ENCODE measurements at regions not wholly inside any gene's neighbourhood (a gene's known extent, or its start where the extent isn't known, plus 50 kb on each side); places are given as distances from the start of the nearest gene placed in this dataset.

DNA sequence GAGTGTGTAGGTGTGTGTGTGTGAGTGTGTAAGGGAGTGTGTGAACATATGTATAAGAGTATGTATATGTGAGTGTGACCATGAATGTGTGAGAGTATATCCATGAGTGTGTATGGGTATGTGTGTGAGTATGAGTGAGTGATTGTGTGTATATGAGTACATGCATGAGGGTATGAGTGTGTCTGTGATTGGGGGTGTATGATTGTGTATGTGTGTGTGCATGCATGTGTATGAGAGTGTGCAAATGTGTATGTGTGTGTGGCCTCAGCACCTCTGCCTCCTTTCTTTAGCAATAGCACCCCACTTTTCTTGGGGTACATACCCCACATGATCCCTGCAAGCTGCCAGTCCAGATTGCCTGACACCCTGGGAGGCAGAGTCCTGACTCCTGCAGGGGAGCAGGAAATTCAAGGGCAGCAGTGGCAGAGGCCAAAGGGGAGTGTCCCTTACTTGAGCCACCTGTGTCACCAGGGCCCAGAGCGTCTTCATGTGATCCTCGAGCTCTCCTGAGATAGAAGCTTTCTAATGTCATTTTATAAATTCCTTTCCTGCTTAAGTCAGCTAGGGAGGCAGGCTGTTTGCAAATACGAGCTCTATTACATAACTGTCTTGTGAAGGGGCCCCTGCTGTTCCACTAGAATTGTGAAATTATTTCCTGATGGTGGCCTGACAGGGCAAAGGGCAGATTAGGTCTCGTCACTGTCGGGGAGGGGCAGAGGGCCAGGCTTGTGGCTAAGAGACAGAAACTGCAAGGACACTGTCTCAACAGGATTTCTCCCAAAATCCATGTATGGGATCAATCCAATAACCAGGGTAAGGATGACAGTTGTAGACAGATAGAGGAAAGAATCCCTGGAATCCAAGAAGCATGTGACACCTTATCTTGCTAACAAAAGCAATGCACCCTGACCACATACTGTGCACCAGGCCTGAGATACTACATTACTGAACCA lies 389.1 kb downstream of the GADD45G start:
- TF ChIP-seq, protein P1, sequence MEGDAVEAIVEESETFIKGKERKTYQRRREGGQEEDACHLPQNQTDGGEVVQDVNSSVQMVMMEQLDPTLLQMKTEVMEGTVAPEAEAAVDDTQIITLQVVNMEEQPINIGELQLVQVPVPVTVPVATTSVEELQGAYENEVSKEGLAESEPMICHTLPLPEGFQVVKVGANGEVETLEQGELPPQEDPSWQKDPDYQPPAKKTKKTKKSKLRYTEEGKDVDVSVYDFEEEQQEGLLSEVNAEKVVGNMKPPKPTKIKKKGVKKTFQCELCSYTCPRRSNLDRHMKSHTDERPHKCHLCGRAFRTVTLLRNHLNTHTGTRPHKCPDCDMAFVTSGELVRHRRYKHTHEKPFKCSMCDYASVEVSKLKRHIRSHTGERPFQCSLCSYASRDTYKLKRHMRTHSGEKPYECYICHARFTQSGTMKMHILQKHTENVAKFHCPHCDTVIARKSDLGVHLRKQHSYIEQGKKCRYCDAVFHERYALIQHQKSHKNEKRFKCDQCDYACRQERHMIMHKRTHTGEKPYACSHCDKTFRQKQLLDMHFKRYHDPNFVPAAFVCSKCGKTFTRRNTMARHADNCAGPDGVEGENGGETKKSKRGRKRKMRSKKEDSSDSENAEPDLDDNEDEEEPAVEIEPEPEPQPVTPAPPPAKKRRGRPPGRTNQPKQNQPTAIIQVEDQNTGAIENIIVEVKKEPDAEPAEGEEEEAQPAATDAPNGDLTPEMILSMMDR (IDR thresholded peaks at IDR 0.05; ENCODE audit: control extremely low read depth, extremely low read depth): no peak
- peaks cover 0 to 5% (median 0%) of the 10 kb centered on the region in 3 donors for H3K27me3 ChIP-seq (ENCODE audit: control insufficient read depth in 3 of 3, insufficient read depth in 3 of 3, low read length in 2 of 3)
- 10 to 17% methylated on average over 5 of the region's 5 CpGs for WGBS, 2 donors
- peaks cover 7 to 17% (median 11%) of the 10 kb centered on the region in 5 donors for H3K4me1 ChIP-seq (ENCODE audit: control insufficient read depth in 5 of 5, insufficient read depth in 5 of 5, low read length in 5 of 5)
- H3K27ac ChIP-seq (ENCODE audit: low read depth in 1 of 2, low read length in 1 of 2): peak overlapping the region in 1 of 2 donors; percentile 68
- DNase-seq (peak in 1 of 3 donors; percentile 29), ATAC-seq (ENCODE audit: insufficient read depth, low FRiP score) (peak; percentile 35)
- no peaks in the 10 kb centered on the region for H3K9me3 ChIP-seq (ENCODE audit: control insufficient read depth in 4 of 4, insufficient read depth in 3 of 4, low read length in 3 of 4)
- no peak overlapping the region for H3K4me3 ChIP-seq
- H3K9ac ChIP-seq (ENCODE audit: insufficient read depth in 1 of 2, low read length in 2 of 2): no peak overlapping the region
- no peaks in the 10 kb centered on the region for H3K36me3 ChIP-seq (ENCODE audit: control insufficient read depth in 4 of 4, insufficient read depth in 4 of 4, low read length in 4 of 4)

DNA sequence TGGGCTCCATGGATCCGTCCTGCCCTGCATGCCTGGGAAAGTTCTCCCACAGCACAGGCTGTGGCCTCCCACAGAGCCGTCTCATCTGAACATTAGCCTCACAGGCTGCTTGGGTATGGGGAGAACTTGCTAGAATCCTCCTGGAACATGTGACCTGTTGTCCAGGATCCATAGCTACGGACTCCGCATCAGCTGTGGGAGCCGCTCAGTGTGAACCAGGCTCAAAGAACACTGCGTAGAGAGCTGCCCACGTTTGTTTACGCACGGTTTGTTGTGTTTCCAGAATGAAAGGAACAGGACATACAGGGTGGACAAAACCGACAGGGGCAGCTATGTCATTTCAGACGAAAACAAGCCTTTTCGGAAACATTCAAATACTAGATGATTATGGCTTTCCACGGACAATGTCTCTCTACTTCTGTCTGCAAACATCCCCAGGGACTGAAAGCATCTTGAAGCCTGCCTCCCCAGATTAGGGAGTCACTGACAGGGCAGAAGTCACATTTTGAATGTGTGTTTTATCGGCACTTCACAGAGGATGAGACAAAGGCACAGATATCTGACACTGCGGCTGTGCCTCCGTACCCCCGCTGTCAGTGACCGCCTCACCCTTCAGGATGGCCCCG lies 390.3 kb downstream of the GADD45G start:
- TF ChIP-seq, protein P1 (IDR thresholded peaks at IDR 0.05; ENCODE audit: control extremely low read depth, extremely low read depth): no peak
- H3K36me3 ChIP-seq (ENCODE audit: control insufficient read depth in 4 of 4, insufficient read depth in 4 of 4, low read length in 4 of 4): no peaks in the 10 kb centered on the region
- WGBS, 2 donors: 83 to 87% methylated on average over 19 of the region's 19 CpGs
- H3K27ac ChIP-seq (ENCODE audit: low read depth in 1 of 2, low read length in 1 of 2): peak overlapping the region in 1 of 2 donors; percentile 60
- H3K9ac ChIP-seq (ENCODE audit: insufficient read depth in 1 of 2, low read length in 2 of 2): no peak overlapping the region
- DNase-seq (no peak), ATAC-seq (ENCODE audit: insufficient read depth, low FRiP score) (no peak)
- H3K4me1 ChIP-seq (ENCODE audit: control insufficient read depth in 5 of 5, insufficient read depth in 5 of 5, low read length in 5 of 5): peaks cover 11 to 26% (median 17%) of the 10 kb centered on the region in 5 donors
- no peak overlapping the region for H3K4me3 ChIP-seq
- peaks cover 0 to 5% (median 0%) of the 10 kb centered on the region in 3 donors for H3K27me3 ChIP-seq (ENCODE audit: control insufficient read depth in 3 of 3, insufficient read depth in 3 of 3, low read length in 2 of 3)
- no peaks in the 10 kb centered on the region for H3K9me3 ChIP-seq (ENCODE audit: control insufficient read depth in 4 of 4, insufficient read depth in 3 of 4, low read length in 3 of 4)

GRCh38 chr9:89996116-89996515 lies 391.3 kb downstream of the GADD45G start:
- no peak overlapping the region for H3K27ac ChIP-seq (ENCODE audit: low read depth in 1 of 2, low read length in 1 of 2)
- 73 to 89% methylated on average over 5 of the region's 5 CpGs for WGBS, 2 donors
- peaks cover 0 to 5% (median 0%) of the 10 kb centered on the region in 3 donors for H3K27me3 ChIP-seq (ENCODE audit: control insufficient read depth in 3 of 3, insufficient read depth in 3 of 3, low read length in 2 of 3)
- H3K9ac ChIP-seq (ENCODE audit: insufficient read depth in 1 of 2, low read length in 2 of 2): no peak overlapping the region
- TF ChIP-seq, protein P1 (IDR thresholded peaks at IDR 0.05; ENCODE audit: control extremely low read depth, extremely low read depth): no peak
- peaks cover 16 to 36% (median 27%) of the 10 kb centered on the region in 5 donors for H3K4me1 ChIP-seq (ENCODE audit: control insufficient read depth in 5 of 5, insufficient read depth in 5 of 5, low read length in 5 of 5)
- no peaks in the 10 kb centered on the region for H3K36me3 ChIP-seq (ENCODE audit: control insufficient read depth in 4 of 4, insufficient read depth in 4 of 4, low read length in 4 of 4)
- no peak for ATAC-seq (ENCODE audit: insufficient read depth, low FRiP score)
- H3K4me3 ChIP-seq: no peak overlapping the region
- DNase-seq: no peak
- no peaks in the 10 kb centered on the region for H3K9me3 ChIP-seq (ENCODE audit: control insufficient read depth in 4 of 4, insufficient read depth in 3 of 4, low read length in 3 of 4)
